Fibroblast of skin of right quadriceps (primary cell): ENCODE measurements at regions not wholly inside any gene's neighbourhood (a gene's known extent, or its start where the extent isn't known, plus 50 kb on each side); places are given as distances from the start of the nearest gene placed in this dataset.
A peak's percentile ranks its signal among the peaks of the same experiment; 100 is the strongest.
"Not testable (repeated sequence)": the region's sequence is repeated elsewhere in the genome, so short reads cannot be mapped to it uniquely, and the experiment has no call there.

Source experiments
- DNase-seq: peaks from one replicate; pipeline ENCODE4 v3.0.0-alpha.2; 2013

DNA sequence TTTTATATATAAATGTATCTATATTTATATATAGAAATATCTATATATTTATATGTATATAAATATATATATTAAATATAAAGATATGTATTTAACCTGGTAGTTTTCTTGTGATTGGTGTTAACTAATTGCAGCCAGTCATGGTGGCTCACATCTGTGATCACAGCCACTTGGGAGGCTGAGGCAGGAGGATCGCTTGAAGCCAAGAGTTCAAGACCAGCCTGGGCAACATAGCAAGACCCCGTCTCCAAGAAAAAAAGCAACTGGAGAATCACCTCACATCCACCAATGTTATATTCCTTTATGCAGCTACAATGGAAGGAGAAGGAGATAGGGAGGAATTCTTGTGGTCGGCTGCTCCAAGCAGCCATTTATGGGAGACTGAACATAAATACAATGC, 224.9 kb downstream of the BAMBI start:
- DNase-seq: no peak

- DNase-seq: no peak
Observed at GRCh38 chr10:28903063-28903462, 225.7 kb downstream of the BAMBI start.

GRCh38 chr10:28903736-28904135, 226.4 kb downstream of the BAMBI start:
- no peak for DNase-seq

GRCh38 chr10:28905371-28905770, 228.1 kb downstream of the BAMBI start:
- no peak for DNase-seq

DNA sequence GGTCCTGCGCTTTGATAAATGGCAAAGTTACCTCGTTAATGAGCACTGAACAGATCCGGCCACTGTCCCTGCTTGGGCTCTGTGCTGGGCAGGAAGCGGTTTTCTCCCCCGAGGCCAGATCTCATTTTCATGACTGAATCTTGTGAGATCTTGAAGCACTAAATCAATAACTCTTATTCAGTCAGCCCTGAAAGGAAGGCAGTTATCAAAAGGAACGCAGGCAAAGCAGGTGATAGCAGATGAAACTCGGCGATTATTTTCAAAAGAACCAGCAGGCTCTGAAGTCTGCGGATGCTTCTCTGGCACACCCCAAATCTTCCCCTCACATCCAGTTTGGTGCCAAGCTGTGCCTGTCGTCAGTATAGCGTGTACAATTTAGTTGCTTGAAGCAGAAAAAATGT, 228.7 kb downstream of the BAMBI start:
- no peak for DNase-seq

GRCh38 chr10:28906415-28906814, 229.1 kb downstream of the BAMBI start:
- DNase-seq: peak; percentile 38

DNA sequence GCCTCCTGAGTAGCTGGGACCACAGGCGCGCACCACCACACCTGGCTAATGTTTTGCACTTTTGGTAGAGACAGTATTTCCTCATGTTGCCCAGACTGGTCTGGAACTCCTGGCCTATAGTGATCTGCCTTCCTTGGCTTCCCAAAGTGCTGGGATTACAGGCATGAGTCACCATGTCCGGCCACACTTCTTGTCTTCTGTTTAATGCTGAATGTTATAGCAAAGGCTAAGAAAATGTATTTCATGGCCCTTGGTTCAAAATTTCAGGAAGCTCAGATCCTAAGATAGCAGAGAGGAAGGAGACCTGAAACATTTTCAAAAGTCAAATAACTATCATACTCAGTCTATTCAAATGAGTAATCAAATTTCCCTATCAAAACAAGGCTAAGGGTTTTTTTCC, 229.6 kb downstream of the BAMBI start:
- peak; percentile 48 for DNase-seq

- no peak for DNase-seq
Observed at GRCh38 chr10:28909875-28910274, 232.6 kb downstream of the BAMBI start.

DNA sequence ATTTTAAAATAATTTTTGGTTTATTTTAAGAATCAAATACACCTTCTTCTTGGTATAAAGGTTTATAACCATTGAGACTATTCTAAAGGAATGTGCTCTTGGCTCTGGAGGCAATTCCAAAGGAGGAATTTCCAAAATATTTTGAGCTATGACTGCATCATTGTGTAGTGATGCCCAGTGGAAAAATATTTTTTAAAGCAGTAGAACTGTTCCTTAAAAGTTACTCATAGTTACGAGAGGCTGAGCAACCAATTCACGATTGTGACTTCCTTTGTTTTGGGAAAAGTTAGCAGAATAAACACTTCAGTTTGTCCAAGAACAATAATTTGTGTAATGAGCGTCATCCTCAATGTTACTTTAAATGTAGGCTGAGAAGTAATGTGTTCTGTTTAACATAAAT, 233.6 kb downstream of the BAMBI start:
- DNase-seq: peak; percentile 70

- DNase-seq: not testable (repeated sequence)
Observed at GRCh38 chr10:28911511-28911910, 234.2 kb downstream of the BAMBI start.

- no peak for DNase-seq
Observed at GRCh38 chr10:28912017-28912783, 234.9 kb downstream of the BAMBI start.

GRCh38 chr10:28913436-28914237, 236.3 kb downstream of the BAMBI start:
- no peak for DNase-seq

- DNase-seq: no peak
Observed at GRCh38 chr10:28914701-28915100, 237.4 kb downstream of the BAMBI start.

- no peak for DNase-seq
Observed at GRCh38 chr10:28915989-28916588, 238.8 kb downstream of the BAMBI start.

DNA sequence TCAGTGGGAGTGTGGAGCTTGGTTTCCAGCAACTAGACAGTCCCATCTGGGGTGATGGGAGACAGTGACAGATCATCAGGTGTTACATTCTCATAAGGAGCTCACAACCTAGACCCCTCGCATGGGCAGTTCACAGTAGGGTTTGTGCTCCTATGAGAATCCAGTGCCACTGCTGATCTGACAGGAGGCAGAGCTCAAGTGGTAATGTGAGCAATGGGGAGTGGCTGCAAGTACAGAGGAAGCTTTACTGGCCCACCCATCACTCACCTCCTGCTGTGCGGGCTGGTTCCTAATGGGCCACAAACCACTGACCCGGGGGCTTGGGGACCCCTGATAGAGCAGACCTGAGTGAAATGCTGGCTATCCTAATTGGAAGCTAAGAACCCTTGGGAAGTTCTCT, 242.8 kb downstream of the BAMBI start:
- no peak for DNase-seq

GRCh38 chr10:28922127-28922526, 244.8 kb downstream of the BAMBI start:
- peak; percentile 60 for DNase-seq

DNA sequence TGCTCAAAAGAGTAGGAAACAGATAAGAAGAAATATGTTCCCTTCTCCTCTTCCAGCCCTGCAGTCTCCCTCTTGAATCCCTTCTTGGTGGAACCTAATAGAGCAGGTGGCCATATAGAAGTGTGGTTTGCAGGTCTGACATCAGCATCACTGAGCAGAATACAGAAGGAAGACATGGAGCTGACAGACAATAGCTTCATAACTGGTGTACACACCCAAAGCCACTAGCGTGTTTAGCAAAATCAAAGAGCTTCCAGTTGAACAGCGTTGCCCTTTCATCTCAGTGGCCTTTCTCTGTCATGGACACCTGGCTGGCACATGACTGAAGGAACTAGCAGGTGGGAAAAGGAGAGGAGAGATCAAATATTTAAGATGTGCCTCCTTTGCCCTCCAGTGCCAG, 245.5 kb downstream of the BAMBI start:
- DNase-seq: no peak

- no peak for DNase-seq
Observed at GRCh38 chr10:28924717-28925116, 247.4 kb downstream of the BAMBI start.

DNA sequence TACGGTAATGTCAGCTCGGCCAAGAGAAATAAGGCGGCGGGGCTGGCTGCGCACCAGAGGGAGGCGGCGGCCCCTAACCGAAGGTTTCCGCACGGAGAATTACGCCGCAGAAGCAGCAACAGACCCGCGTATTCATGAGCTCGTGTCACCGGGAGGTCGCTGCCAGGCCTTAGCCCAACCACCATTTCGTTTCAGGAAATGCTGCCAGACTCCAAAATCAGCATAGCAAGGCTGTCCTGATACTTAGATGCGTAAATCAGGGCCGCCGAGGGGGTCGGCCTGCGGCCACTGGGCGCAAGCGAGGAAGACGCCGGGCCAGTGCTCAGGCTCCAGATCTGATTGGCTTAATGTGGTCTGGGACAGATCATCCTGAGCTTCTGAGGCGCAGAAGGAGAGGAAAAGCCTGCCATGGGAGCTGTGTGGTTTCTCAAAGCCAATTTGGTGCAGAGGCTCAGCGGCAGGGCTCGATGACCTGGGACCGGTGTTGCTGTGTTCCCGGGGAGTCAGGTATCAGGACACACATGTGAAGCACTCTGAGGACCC, 247.9 kb downstream of the BAMBI start:
- no peak for DNase-seq

GRCh38 chr10:28926932-28927331, 249.6 kb downstream of the BAMBI start:
- no peak for DNase-seq

GRCh38 chr10:28928484-28928883, 251.2 kb downstream of the BAMBI start:
- no peak for DNase-seq

- no peak for DNase-seq
Observed at GRCh38 chr10:28929942-28930341, 252.6 kb downstream of the BAMBI start.
